Dendritic cell treated with granulocyte-macrophage colony-stimulating factor and Interleukin-4, amounts not matched to agents 40 ng/mL and 50 ng/mL, for 4 days (primary cell): ENCODE measurements at regions not wholly inside any gene's neighbourhood (a gene's known extent, or its start where the extent isn't known, plus 50 kb on each side); places are given as distances from the start of the nearest gene placed in this dataset.

Source experiments
- H3K27ac Mint-ChIP-seq: one replicate; pipeline ENCODE4 v1.8.0; 2022; ENCODE audit warnings: mild to moderate bottlenecking, mixed read lengths
- H3K27me3 Mint-ChIP-seq: one replicate; pipeline ENCODE4 v1.8.0; 2022; ENCODE audit warnings: mild to moderate bottlenecking, mixed read lengths
- H3K36me3 Mint-ChIP-seq: one replicate; pipeline ENCODE4 v1.8.0; 2022; ENCODE audit warnings: low read depth, mixed read lengths
- H3K4me1 Mint-ChIP-seq: one replicate; pipeline ENCODE4 v1.8.0; 2022; ENCODE audit warnings: low read depth, mixed read lengths
- H3K4me3 Mint-ChIP-seq: one replicate; pipeline ENCODE4 v1.8.0; 2022; ENCODE audit warnings: mild to moderate bottlenecking, moderate library complexity, mixed read lengths
- H3K9me3 Mint-ChIP-seq: one replicate; pipeline ENCODE4 v1.8.0; 2022; ENCODE audit warnings: mixed read lengths
- intact Hi-C: fragments of 100-400 bp; cut with micrococcal nuclease; formaldehyde crosslinking; loops from one replicate; pipeline ENCODE4 v1.15.0; 2022

- peaks cover 4% of the 10 kb centered on the region for H3K36me3 Mint-ChIP-seq
- intact Hi-C loops = no loop called here
- H3K27me3 Mint-ChIP-seq = peaks cover 4% of the 10 kb centered on the region
- peaks cover 8% of the 10 kb centered on the region for H3K9me3 Mint-ChIP-seq
- no peak overlapping the region for H3K4me3 Mint-ChIP-seq
- no peak overlapping the region for H3K27ac Mint-ChIP-seq
- H3K4me1 Mint-ChIP-seq = peaks cover 13% of the 10 kb centered on the region
Observed at GRCh38 chr2:168350380-168350779, 103.0 kb upstream of the STK39 start.

GRCh38 chr2:168353251-168353650 lies 102.8 kb upstream of the CERS6 start:
- intact Hi-C loops = no loop called here
- H3K27me3 Mint-ChIP-seq = peaks cover 4% of the 10 kb centered on the region
- H3K4me3 Mint-ChIP-seq = no peak overlapping the region
- H3K27ac Mint-ChIP-seq = no peak overlapping the region
- no peaks in the 10 kb centered on the region for H3K4me1 Mint-ChIP-seq
- no peaks in the 10 kb centered on the region for H3K36me3 Mint-ChIP-seq
- peaks cover 8% of the 10 kb centered on the region for H3K9me3 Mint-ChIP-seq

DNA sequence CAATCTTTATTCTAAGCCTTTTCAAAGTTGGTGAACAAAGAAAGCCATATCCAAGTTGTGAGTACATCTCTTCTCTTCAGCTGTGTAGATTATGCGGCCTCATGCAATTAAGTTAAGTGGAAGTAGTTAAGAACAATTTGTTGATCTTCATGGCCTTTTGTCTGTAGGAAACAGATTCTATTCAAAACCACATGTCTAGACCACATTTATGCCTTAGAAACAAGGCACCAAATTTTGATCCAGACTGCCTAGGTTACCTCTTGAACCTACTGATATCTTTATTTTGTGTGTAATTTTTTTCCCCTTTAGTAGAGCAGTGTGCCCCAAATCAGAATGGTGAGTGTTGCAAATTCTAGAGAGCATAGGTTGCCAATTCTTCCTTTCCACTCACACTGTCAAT lies 101.6 kb upstream of the CERS6 start:
- Mint-ChIP-seq H3K4me3 (no peak overlapping the region), H3K36me3 (no peaks in the 10 kb centered on the region), H3K4me1 (no peaks in the 10 kb centered on the region), H3K27me3 (peaks cover 4% of the 10 kb centered on the region), H3K27ac (no peak overlapping the region), H3K9me3 (peaks cover 8% of the 10 kb centered on the region)
- intact Hi-C loops = no loop called here

DNA sequence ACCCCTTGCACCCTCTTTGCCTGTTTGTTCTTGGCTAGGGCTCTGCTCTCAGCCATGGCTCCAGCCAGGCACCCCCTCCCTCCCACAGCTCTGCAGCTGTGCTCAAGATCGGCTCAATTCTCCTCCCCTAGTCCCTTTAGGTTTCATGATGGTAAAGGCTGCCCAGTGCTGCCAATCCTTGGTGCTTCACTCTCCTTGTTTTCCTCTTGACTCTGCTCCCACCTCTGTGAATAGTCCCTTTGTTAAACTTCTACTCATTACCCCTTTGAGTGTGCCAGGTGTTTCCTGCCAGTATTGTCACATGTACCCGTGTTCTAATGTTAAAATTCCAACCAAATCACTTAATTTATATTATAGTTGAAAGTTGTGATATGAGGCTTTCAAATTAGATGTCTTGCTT lies 101.0 kb upstream of the CERS6 start:
- Mint-ChIP-seq H3K36me3 (no peaks in the 10 kb centered on the region), H3K9me3 (peaks cover 8% of the 10 kb centered on the region), H3K4me3 (no peak overlapping the region), H3K27ac (no peak overlapping the region), H3K4me1 (no peaks in the 10 kb centered on the region), H3K27me3 (peaks cover 4% of the 10 kb centered on the region)
- intact Hi-C loops = no loop called here

- Mint-ChIP-seq H3K27me3 (peaks cover 4% of the 10 kb centered on the region), H3K4me1 (no peaks in the 10 kb centered on the region), H3K36me3 (no peaks in the 10 kb centered on the region), H3K4me3 (no peak overlapping the region), H3K27ac (no peak overlapping the region), H3K9me3 (peaks cover 8% of the 10 kb centered on the region)
- intact Hi-C loops = no loop called here
Observed at GRCh38 chr2:168355779-168356476, 100.1 kb upstream of the CERS6 start.

DNA sequence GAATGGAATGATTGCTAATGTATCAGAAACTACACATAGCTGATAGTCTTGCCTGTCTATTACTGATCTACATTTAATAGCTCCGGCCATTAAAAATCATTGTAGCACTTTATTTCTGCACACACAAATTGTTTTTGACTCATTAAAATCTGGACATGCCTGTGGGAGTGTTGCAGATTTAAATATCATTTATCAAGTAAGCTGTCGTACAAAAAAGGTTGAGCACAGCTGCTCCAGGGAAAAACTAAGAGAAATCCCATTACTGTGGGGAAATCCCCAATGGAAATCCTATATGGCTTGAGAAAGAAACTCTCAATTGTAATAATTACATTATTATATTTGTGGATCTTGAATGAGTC lies 99.6 kb upstream of the CERS6 start:
- H3K4me3 Mint-ChIP-seq = no peak overlapping the region
- peaks cover 8% of the 10 kb centered on the region for H3K9me3 Mint-ChIP-seq
- H3K27me3 Mint-ChIP-seq = peaks cover 4% of the 10 kb centered on the region
- intact Hi-C loops = no loop called here
- H3K4me1 Mint-ChIP-seq = no peaks in the 10 kb centered on the region
- no peaks in the 10 kb centered on the region for H3K36me3 Mint-ChIP-seq
- no peak overlapping the region for H3K27ac Mint-ChIP-seq

DNA sequence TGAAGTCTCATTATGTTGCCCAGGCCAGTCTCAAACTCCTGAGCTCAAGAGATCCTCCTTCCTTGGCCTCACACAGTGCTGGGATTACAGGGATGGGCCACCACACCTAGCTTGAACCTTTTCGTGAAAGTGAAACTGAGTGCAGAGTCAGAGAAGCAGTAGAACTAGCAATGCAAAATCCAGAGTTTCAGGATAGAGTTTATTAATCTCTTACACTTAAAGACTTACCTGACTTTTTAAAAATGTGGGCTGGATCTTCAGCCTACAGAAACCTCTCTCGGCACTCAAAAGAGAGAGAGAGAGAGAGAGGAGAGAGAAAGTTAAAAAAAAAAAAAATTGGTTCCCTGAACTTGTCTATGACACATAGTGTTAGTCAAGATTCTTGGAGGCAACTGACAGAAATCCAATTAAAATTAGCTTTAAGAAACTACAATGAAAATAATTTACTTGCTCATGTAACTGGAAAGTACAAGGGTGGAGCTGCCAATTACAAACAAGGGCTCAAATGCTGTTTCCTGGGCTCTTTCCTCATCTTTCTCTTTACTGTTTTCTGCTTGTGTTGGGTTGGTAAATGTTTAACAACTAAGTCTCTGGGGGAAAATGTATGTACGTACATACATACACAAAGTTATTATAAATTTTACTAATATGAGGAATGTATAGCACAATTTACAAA lies 98.1 kb upstream of the CERS6 start:
- H3K4me1 Mint-ChIP-seq = peaks cover 10% of the 10 kb centered on the region
- peaks cover 13% of the 10 kb centered on the region for H3K9me3 Mint-ChIP-seq
- no peaks in the 10 kb centered on the region for H3K36me3 Mint-ChIP-seq
- peaks cover 4% of the 10 kb centered on the region for H3K27me3 Mint-ChIP-seq
- H3K4me3 Mint-ChIP-seq = no peak overlapping the region
- intact Hi-C loops = no loop called here
- no peak overlapping the region for H3K27ac Mint-ChIP-seq

DNA sequence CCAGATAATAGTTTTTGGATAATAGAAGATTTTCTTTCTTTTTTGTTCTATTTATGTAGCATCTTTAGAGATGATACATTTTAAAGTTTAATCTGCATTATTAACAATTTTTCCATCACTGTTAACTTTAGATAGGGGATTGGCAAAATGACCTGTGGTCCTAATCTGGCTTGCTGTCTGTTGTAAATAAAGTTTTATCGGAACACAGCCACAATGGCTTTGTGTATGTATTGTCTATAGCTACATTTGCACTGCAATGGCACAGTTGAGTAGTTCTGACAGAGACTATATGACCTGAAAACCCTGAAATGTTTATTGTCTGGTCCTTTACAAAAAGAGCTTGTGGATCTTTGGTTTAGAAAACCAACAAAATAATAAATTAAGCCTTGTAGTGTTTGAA lies 97.0 kb upstream of the CERS6 start:
- Mint-ChIP-seq H3K27ac (no peak overlapping the region), H3K27me3 (peaks cover 4% of the 10 kb centered on the region), H3K4me3 (no peak overlapping the region), H3K4me1 (peaks cover 20% of the 10 kb centered on the region), H3K36me3 (no peaks in the 10 kb centered on the region), H3K9me3 (peaks cover 6% of the 10 kb centered on the region)
- intact Hi-C loops = no loop called here

DNA sequence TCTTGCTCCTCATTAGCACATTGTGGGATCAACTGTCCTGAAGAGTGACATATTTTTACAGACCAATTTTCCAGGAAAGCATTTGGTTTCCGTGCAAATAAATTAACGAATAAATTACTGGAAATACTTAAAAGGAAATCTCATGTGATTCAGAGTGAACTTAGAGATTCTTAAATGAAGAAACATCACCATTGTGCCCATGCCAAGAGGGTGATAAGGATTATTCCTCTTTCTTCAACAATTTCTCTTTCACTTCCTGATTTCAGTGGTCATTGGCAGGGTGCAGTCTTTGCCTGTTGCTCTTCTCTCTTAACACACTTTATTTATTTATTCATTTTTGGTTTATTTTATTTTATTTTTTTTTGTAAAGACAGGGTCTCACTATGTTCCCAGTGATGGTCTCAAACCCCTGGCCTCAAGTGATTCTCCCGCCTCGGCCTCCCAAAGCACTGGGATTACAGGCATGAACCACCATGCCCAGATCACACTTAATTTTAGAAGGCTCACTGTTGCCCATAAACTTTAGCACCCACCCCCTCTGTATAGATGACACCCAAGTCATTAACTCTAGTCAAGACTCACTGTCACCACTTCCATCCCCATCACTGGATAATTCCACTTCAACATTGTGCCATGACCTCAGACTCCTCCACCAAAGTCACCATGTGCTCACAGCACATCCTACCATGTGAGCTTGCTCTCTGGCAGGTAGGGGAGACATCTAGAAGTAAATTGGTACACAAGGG lies 92.6 kb upstream of the CERS6 start:
- Mint-ChIP-seq H3K36me3 (no peaks in the 10 kb centered on the region), H3K4me1 (peaks cover 37% of the 10 kb centered on the region), H3K9me3 (peaks cover 6% of the 10 kb centered on the region), H3K4me3 (no peak overlapping the region), H3K27ac (no peak overlapping the region), H3K27me3 (no peaks in the 10 kb centered on the region)
- intact Hi-C loops = loop anchor here (10.0 kb wide), 2 partner anchors 91 to 1111 kb away; partner anchors contain the start of genes BBS5 and CERS6

DNA sequence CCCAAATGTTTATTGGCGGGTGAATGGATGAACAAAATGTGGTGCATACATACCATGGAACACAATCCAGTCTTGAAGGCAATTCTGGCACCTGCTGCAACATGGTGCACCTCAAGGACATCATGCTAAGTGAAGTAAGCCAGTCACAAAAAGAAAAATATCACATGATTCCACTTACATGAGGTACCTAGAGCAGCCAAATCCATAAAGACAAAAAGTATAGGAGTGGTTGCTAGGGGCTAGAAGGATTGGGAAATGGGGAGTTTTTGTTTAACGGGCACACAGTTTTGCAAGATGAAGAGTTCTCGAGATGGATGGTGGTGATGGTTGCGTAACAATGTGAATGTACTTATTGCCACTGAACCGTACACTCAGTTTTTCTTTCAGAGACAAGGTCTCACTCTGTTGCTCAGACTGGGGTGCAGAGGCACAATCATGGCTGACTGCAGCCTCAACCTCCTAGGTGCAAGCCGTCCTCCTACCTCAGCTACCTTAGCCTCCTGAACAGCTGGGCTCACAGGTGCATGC lies 90.9 kb upstream of the CERS6 start:
- peaks cover 6% of the 10 kb centered on the region for H3K9me3 Mint-ChIP-seq
- H3K4me1 Mint-ChIP-seq = peaks cover 37% of the 10 kb centered on the region
- no peak overlapping the region for H3K4me3 Mint-ChIP-seq
- no peaks in the 10 kb centered on the region for H3K27me3 Mint-ChIP-seq
- no peak overlapping the region for H3K27ac Mint-ChIP-seq
- no peaks in the 10 kb centered on the region for H3K36me3 Mint-ChIP-seq
- intact Hi-C loops = loop anchor here (10.0 kb wide), 2 partner anchors 90 to 1110 kb away; partner anchors contain the start of genes BBS5 and CERS6

GRCh38 chr2:168369031-168369430 lies 87.0 kb upstream of the CERS6 start:
- Mint-ChIP-seq H3K4me3 (no peak overlapping the region), H3K27ac (no peak overlapping the region), H3K4me1 (peaks cover 28% of the 10 kb centered on the region), H3K9me3 (peaks cover 12% of the 10 kb centered on the region), H3K36me3 (no peaks in the 10 kb centered on the region), H3K27me3 (no peaks in the 10 kb centered on the region)
- intact Hi-C loops = loop anchor here (10.0 kb wide), 2 partner anchors 86 to 1106 kb away; partner anchors contain the start of genes BBS5 and CERS6

DNA sequence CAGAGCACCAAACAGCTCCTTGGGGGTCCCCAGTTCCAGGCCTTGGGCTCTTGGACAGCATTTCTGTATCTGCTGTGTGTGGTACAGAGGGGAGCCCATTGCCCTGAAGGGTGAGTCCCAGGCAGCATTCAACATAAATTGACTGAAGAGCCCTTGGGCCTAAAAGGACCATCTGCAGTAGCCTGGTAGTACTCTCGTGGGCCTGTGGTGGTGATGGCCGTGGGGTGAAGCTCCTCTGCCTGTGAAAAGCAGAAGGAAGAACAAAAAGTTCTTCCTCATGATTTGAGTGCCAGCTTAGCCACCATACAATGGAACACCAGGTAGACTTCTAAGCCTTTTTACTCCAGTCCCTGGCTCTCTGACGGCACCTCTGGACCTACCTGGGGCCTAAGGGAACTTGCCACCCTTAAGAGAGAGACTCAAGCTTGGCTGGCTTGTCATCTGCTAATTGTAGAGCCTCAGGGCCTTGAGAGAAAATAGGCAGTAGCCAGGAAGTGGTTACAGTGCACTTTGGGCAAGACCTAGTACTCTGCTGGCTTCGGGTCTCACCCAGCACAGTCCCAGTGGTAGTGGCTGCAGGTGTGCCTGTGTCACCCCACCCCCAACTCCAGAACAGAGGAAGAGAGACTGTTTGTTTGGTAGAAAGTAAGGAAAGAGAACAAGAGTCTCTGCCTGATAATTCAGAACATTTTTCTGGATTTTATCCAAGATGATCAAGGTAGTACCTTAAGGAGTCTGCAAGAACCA lies 84.6 kb upstream of the CERS6 start:
- intact Hi-C loops = no loop called here
- no peaks in the 10 kb centered on the region for H3K36me3 Mint-ChIP-seq

GRCh38 chr2:168373468-168373867 lies 82.6 kb upstream of the CERS6 start:
- peaks cover 11% of the 10 kb centered on the region for H3K4me1 Mint-ChIP-seq
- intact Hi-C loops = no loop called here
- H3K4me3 Mint-ChIP-seq = no peak overlapping the region
- no peaks in the 10 kb centered on the region for H3K27me3 Mint-ChIP-seq
- H3K36me3 Mint-ChIP-seq = no peaks in the 10 kb centered on the region
- H3K9me3 Mint-ChIP-seq = peaks cover 21% of the 10 kb centered on the region
- no peak overlapping the region for H3K27ac Mint-ChIP-seq

More for the DNA sequence above, 84.6 kb upstream of the CERS6 start:
- Mint-ChIP-seq H3K4me3 (no peak overlapping the region), H3K27me3 (no peaks in the 10 kb centered on the region), H3K9me3 (peaks cover 18% of the 10 kb centered on the region), H3K4me1 (peaks cover 11% of the 10 kb centered on the region), H3K27ac (no peak overlapping the region)
